ENCODE measurements at regions not wholly inside any gene's neighbourhood (a gene's known extent, or its start where the extent isn't known, plus 50 kb on each side); places are given as distances from the start of the nearest gene placed in this dataset.

GRCh38 chr7:346116-346898 lies 56.3 kb downstream of the FOXL3 start:
- H3K27me3 Mint-ChIP-seq = no peaks in the 10 kb centered on the region
- Histone ChIP-seq H3K27ac (ENCODE audit: insufficient read depth, low read length, poor library complexity, severe bottlenecking) (no peak overlapping the region), H3K36me3 (ENCODE audit: control insufficient read depth, insufficient read depth, low read length) (no peaks in the 10 kb centered on the region), H3K9me3 (ENCODE audit: control insufficient read depth in 2 of 2, low read length in 2 of 2) (no peaks in the 10 kb centered on the region), H3K4me1 (ENCODE audit: control insufficient read depth, insufficient read depth, low read length, poor library complexity, severe bottlenecking) (no peaks in the 10 kb centered on the region), H3K27me3 (ENCODE audit: control insufficient read depth, insufficient read depth, low read length) (no peaks in the 10 kb centered on the region), H3K4me3 (ENCODE audit: low read depth, low read length) (no peak overlapping the region)
- peaks cover 14% of the 10 kb centered on the region for H3K36me3 Mint-ChIP-seq
- peaks cover 0 to 9% (median 4%) of the 10 kb centered on the region in 4 donors for H3K4me1 Mint-ChIP-seq
- peaks cover 0 to 10% (median 0%) of the 10 kb centered on the region in 7 donors for H3K9me3 Mint-ChIP-seq
- no peak overlapping the region for H3K27ac Mint-ChIP-seq
- ATAC-seq (ENCODE audit: low read depth in 2 of 2) (no peak), DNase-seq (no peak)
- peak overlapping the region in 1 of 4 donors; percentile 65 for H3K4me3 Mint-ChIP-seq

- Histone ChIP-seq H3K9me3 (ENCODE audit: control insufficient read depth in 2 of 2, low read length in 2 of 2) (no peaks in the 10 kb centered on the region), H3K4me1 (ENCODE audit: control insufficient read depth, insufficient read depth, low read length, poor library complexity, severe bottlenecking) (peaks cover 2% of the 10 kb centered on the region), H3K36me3 (ENCODE audit: control insufficient read depth, insufficient read depth, low read length) (no peaks in the 10 kb centered on the region), H3K27ac (ENCODE audit: insufficient read depth, low read length, poor library complexity, severe bottlenecking) (no peak overlapping the region), H3K27me3 (ENCODE audit: control insufficient read depth, insufficient read depth, low read length) (no peaks in the 10 kb centered on the region), H3K4me3 (ENCODE audit: low read depth, low read length) (no peak overlapping the region)
- H3K27me3 Mint-ChIP-seq = no peaks in the 10 kb centered on the region
- H3K36me3 Mint-ChIP-seq = peaks cover 14% of the 10 kb centered on the region
- DNase-seq (peak in 1 of 3 donors; percentile 23), ATAC-seq (ENCODE audit: low read depth in 2 of 2) (no peak)
- peaks cover 0 to 15% (median 9%) of the 10 kb centered on the region in 4 donors for H3K4me1 Mint-ChIP-seq
- H3K4me3 Mint-ChIP-seq = peak overlapping the region in 1 of 4 donors; percentile 61
- H3K27ac Mint-ChIP-seq = no peak overlapping the region
- H3K9me3 Mint-ChIP-seq = peaks cover 0 to 10% (median 0%) of the 10 kb centered on the region in 7 donors
These were observed 57.1 kb downstream of the FOXL3 start for GRCh38 chr7:347001-347590.

- peak in 1 of 3 donors; percentile 25 for DNase-seq
- no peaks in the 10 kb centered on the region for H3K36me3 ChIP-seq (ENCODE audit: control insufficient read depth, insufficient read depth, low read length)
- Mint-ChIP-seq H3K4me1 (peaks cover 0 to 22% (median 13%) of the 10 kb centered on the region in 4 donors), H3K36me3 (peaks cover 14% of the 10 kb centered on the region), H3K27ac (peak overlapping the region in 1 of 3 donors; percentile 12), H3K27me3 (no peaks in the 10 kb centered on the region), H3K4me3 (peak overlapping the region in 1 of 4 donors; percentile 15), H3K9me3 (peaks cover 0 to 10% (median 0%) of the 10 kb centered on the region in 7 donors)
- H3K4me1 ChIP-seq (ENCODE audit: control insufficient read depth, insufficient read depth, low read length, poor library complexity, severe bottlenecking) = peaks cover 7% of the 10 kb centered on the region
- no peak overlapping the region for H3K27ac ChIP-seq (ENCODE audit: insufficient read depth, low read length, poor library complexity, severe bottlenecking)
- H3K9me3 ChIP-seq (ENCODE audit: control insufficient read depth in 2 of 2, low read length in 2 of 2) = no peaks in the 10 kb centered on the region
- no peak overlapping the region for H3K4me3 ChIP-seq (ENCODE audit: low read depth, low read length)
- ATAC-seq (ENCODE audit: low read depth in 2 of 2) = no peak
- H3K27me3 ChIP-seq (ENCODE audit: control insufficient read depth, insufficient read depth, low read length) = no peaks in the 10 kb centered on the region
These were observed 57.9 kb downstream of the FOXL3 start for GRCh38 chr7:347644-348479.

GRCh38 chr7:348480-348844 lies 58.5 kb downstream of the FOXL3 start:
- Histone ChIP-seq H3K9me3 (ENCODE audit: control insufficient read depth in 2 of 2, low read length in 2 of 2) (no peaks in the 10 kb centered on the region), H3K4me3 (ENCODE audit: low read depth, low read length) (no peak overlapping the region), H3K4me1 (ENCODE audit: control insufficient read depth, insufficient read depth, low read length, poor library complexity, severe bottlenecking) (peaks cover 7% of the 10 kb centered on the region), H3K36me3 (ENCODE audit: control insufficient read depth, insufficient read depth, low read length) (no peaks in the 10 kb centered on the region), H3K27ac (ENCODE audit: insufficient read depth, low read length, poor library complexity, severe bottlenecking) (no peak overlapping the region), H3K27me3 (ENCODE audit: control insufficient read depth, insufficient read depth, low read length) (no peaks in the 10 kb centered on the region)
- H3K9me3 Mint-ChIP-seq = peaks cover 0 to 10% (median 0%) of the 10 kb centered on the region in 7 donors
- ATAC-seq (ENCODE audit: low read depth in 2 of 2) (no peak), DNase-seq (no peak)
- H3K4me1 Mint-ChIP-seq = peaks cover 0 to 22% (median 13%) of the 10 kb centered on the region in 4 donors
- H3K27me3 Mint-ChIP-seq = no peaks in the 10 kb centered on the region
- peak overlapping the region in 2 of 4 donors; percentile 38 to 72 for H3K4me3 Mint-ChIP-seq
- peaks cover 14% of the 10 kb centered on the region for H3K36me3 Mint-ChIP-seq
- peak overlapping the region in 2 of 3 donors; percentile 12 to 83 for H3K27ac Mint-ChIP-seq

GRCh38 chr7:348962-349743 lies 59.2 kb downstream of the FOXL3 start:
- no peak overlapping the region for H3K27ac ChIP-seq (ENCODE audit: insufficient read depth, low read length, poor library complexity, severe bottlenecking)
- no peak overlapping the region for H3K4me3 ChIP-seq (ENCODE audit: low read depth, low read length)
- Mint-ChIP-seq H3K4me3 (peak overlapping the region in 2 of 4 donors; percentile 72 to 89), H3K27ac (peak overlapping the region in 1 of 3 donors; percentile 83), H3K36me3 (peaks cover 14% of the 10 kb centered on the region), H3K9me3 (peaks cover 0 to 10% (median 0%) of the 10 kb centered on the region in 7 donors), H3K4me1 (peaks cover 0 to 22% (median 13%) of the 10 kb centered on the region in 4 donors), H3K27me3 (no peaks in the 10 kb centered on the region)
- no peaks in the 10 kb centered on the region for H3K36me3 ChIP-seq (ENCODE audit: control insufficient read depth, insufficient read depth, low read length)
- H3K27me3 ChIP-seq (ENCODE audit: control insufficient read depth, insufficient read depth, low read length) = no peaks in the 10 kb centered on the region
- peak in 1 of 3 donors; percentile 26 for DNase-seq
- no peaks in the 10 kb centered on the region for H3K9me3 ChIP-seq (ENCODE audit: control insufficient read depth in 2 of 2, low read length in 2 of 2)
- H3K4me1 ChIP-seq (ENCODE audit: control insufficient read depth, insufficient read depth, low read length, poor library complexity, severe bottlenecking) = peaks cover 7% of the 10 kb centered on the region
- ATAC-seq (ENCODE audit: low read depth in 2 of 2) = no peak

- Mint-ChIP-seq H3K36me3 (peaks cover 6% of the 10 kb centered on the region), H3K27me3 (no peaks in the 10 kb centered on the region), H3K9me3 (peaks cover 0 to 10% (median 0%) of the 10 kb centered on the region in 7 donors), H3K4me3 (no peak overlapping the region), H3K4me1 (peaks cover 0 to 22% (median 8%) of the 10 kb centered on the region in 4 donors), H3K27ac (peak overlapping the region in 1 of 3 donors; percentile 96)
- Histone ChIP-seq H3K36me3 (ENCODE audit: control insufficient read depth, insufficient read depth, low read length) (no peaks in the 10 kb centered on the region), H3K4me3 (ENCODE audit: low read depth, low read length) (peak overlapping the region; percentile 73), H3K27me3 (ENCODE audit: control insufficient read depth, insufficient read depth, low read length) (no peaks in the 10 kb centered on the region), H3K4me1 (ENCODE audit: control insufficient read depth, insufficient read depth, low read length, poor library complexity, severe bottlenecking) (peaks cover 7% of the 10 kb centered on the region), H3K9me3 (ENCODE audit: control insufficient read depth in 2 of 2, low read length in 2 of 2) (no peaks in the 10 kb centered on the region), H3K27ac (ENCODE audit: insufficient read depth, low read length, poor library complexity, severe bottlenecking) (peak overlapping the region; percentile 72)
- peak; percentile 81 to 82 for ATAC-seq (ENCODE audit: low read depth in 2 of 2)
- peak; percentile 35 to 88 (median 73) for DNase-seq
These were observed 61.3 kb downstream of the FOXL3 start for GRCh38 chr7:351256-351655.
